EH (cell line): ENCODE measurements at regions not wholly inside any gene's neighbourhood (a gene's known extent, or its start where the extent isn't known, plus 50 kb on each side); places are given as distances from the start of the nearest gene placed in this dataset.
"Not testable (repeated sequence)": the region's sequence is repeated elsewhere in the genome, so short reads cannot be mapped to it uniquely, and the experiment has no call there.

Experiments used
- DNase-seq: peaks from one replicate; pipeline ENCODE4 v3.0.0-alpha.2; 2015; ENCODE audit warnings: low read depth

- no peak for DNase-seq
Observed at GRCh38 chr19:5257155-5258045, 83.2 kb downstream of the PTPRS start.

GRCh38 chr19:5255602-5256231 lies 84.9 kb downstream of the PTPRS start:
- DNase-seq: no peak

GRCh38 chr19:5254944-5255343 lies 85.7 kb downstream of the PTPRS start:
- DNase-seq: no peak

GRCh38 chr19:5254543-5254942 lies 86.1 kb downstream of the PTPRS start:
- DNase-seq: no peak

- DNase-seq: peak; percentile 22
Observed at GRCh38 chr19:5253406-5254110, 87.1 kb downstream of the PTPRS start.

GRCh38 chr19:5251096-5252065 lies 89.2 kb downstream of the PTPRS start:
- DNase-seq: no peak

- DNase-seq: no peak
Observed at GRCh38 chr19:5250127-5250659, 90.4 kb downstream of the PTPRS start.

- no peak for DNase-seq
Observed at GRCh38 chr19:5249526-5249925, 91.1 kb downstream of the PTPRS start.

- DNase-seq: no peak
Observed at GRCh38 chr19:5247957-5248705, 92.5 kb downstream of the PTPRS start.

GRCh38 chr19:5246554-5247155 lies 94.0 kb downstream of the PTPRS start:
- DNase-seq: no peak

GRCh38 chr19:5245631-5246553 lies 94.7 kb downstream of the PTPRS start:
- no peak for DNase-seq

GRCh38 chr19:5244351-5244750 lies 96.3 kb downstream of the PTPRS start:
- no peak for DNase-seq

GRCh38 chr19:5243878-5244277 lies 96.7 kb downstream of the PTPRS start:
- no peak for DNase-seq

- not testable (repeated sequence) for DNase-seq
Observed at GRCh38 chr19:5241896-5242295, 98.7 kb downstream of the PTPRS start.

GRCh38 chr19:5240011-5240410 lies 100.6 kb downstream of the PTPRS start:
- DNase-seq: no peak

- no peak for DNase-seq
Observed at GRCh38 chr19:5238700-5239099, 101.9 kb downstream of the PTPRS start.

GRCh38 chr19:5237939-5238480 lies 102.6 kb downstream of the PTPRS start:
- no peak for DNase-seq

- DNase-seq: no peak
Observed at GRCh38 chr19:5237190-5237780, 103.3 kb downstream of the PTPRS start.
